Adrenal gland (tissue), 9 donors: ENCODE measurements at regions not wholly inside any gene's neighbourhood (a gene's known extent, or its start where the extent isn't known, plus 50 kb on each side); places are given as distances from the start of the nearest gene placed in this dataset.

Source experiments
- DNase-seq, 7 donors: peaks; one replicate each; pipeline ENCODE4 v3.0.0-alpha.2; 2019 to 2020
- H3K27ac ChIP-seq, 5 donors: fragments of 200-600 bp; sonication (generic) in 4 of 5; 1 replicate in 3 of 5; 2 replicates in 2 of 5; pipeline versions ENCODE4 v1.5.1 to v1.8.0; 2016 to 2020; ENCODE audit warnings: mild to moderate bottlenecking in 1 of 5
- H3K27me3 ChIP-seq: fragments of 200-600 bp; 2 replicates; pipeline ENCODE4 v1.8.0; 2021
- H3K36me3 ChIP-seq, 2 donors: fragments of 200-600 bp; replicated peaks in 1 of 2; 1 replicate in 1 of 2; 2 replicates in 1 of 2; pipeline versions ENCODE4 v1.5.1 to v1.8.0; 2018 to 2022
- H3K4me1 ChIP-seq, 2 donors: fragments of 200-600 bp; replicated peaks in 1 of 2; 1 replicate in 1 of 2; 2 replicates in 1 of 2; pipeline versions ENCODE4 v1.5.1 to v1.8.0; 2018 to 2021
- H3K4me3 ChIP-seq, 4 donors: fragments of 200-600 bp; sonication (generic) in 3 of 4; one replicate each; pipeline ENCODE4 v1.5.1; 2016 to 2018
- H3K9me3 ChIP-seq, 3 donors: fragments of 200-600 bp; sonication (generic) in 1 of 3; replicated peaks in 1 of 3; 1 replicate in 2 of 3; 2 replicates in 1 of 3; pipeline versions ENCODE4 v1.5.1 to v1.8.0; 2016 to 2021
- CTCF ChIP-seq, 6 experiments: fragments of 450-650 bp in 4 of 6; fragments of 200-600 bp in 2 of 6; sonication (generic) in 1 of 6; IDR thresholded peaks; 1 replicate in 5 of 6; 2 replicates in 1 of 6; pipeline versions ENCODE4 v1.5.1 to v1.8.0; 2016 to 2021; ENCODE audit warnings: antibody characterized with exemption in 6 of 6, mild to moderate bottlenecking in 2 of 6, moderate library complexity in 1 of 6
- POLR2A ChIP-seq, 2 donors: fragments of 450-650 bp; IDR thresholded peaks; one replicate each; pipeline ENCODE4 v1.6.1; 2017; ENCODE audit warnings: antibody characterized with exemption in 2 of 2, mild to moderate bottlenecking in 2 of 2, moderate library complexity in 1 of 2
- WGBS, 4 donors: extraction: QIAGEN DNeasy Blood & Tissue Kit in 2 of 4; methylation state at CpG; one replicate each; pipeline versions ENCODE4 v1.1.5 to v1.1.7; 2013 to 2017; 5-methylcytosine and 5-hydroxymethylcytosine counted together
- intact Hi-C, 2 donors: fragments of 100-400 bp; cut with DNase I; formaldehyde crosslinking; loops; one replicate each; pipeline versions ENCODE4 v1.14.1 to v1.15.0; 2022 to 2023
- donor health status: healthy with polysubstance abuse.
- donor health status: Bipolar disorder and iron deficiency.
- donor health status: DM: yes; HTN: yes; CAD: no.
- donor health status: DM: no; HTN: no; CAD: no.
- donor health status: DM: no; HTN: no; CAD: no.

- Histone ChIP-seq H3K27ac (no peak overlapping the region), H3K4me3 (no peak overlapping the region), H3K9me3 (no peaks in the 10 kb centered on the region), H3K4me1 (no peaks in the 10 kb centered on the region), H3K27me3 (no peaks in the 10 kb centered on the region), H3K36me3 (no peaks in the 10 kb centered on the region)
- TF ChIP-seq CTCF (IDR thresholded peaks at IDR 0.05) (no peak), POLR2A (IDR thresholded peaks at IDR 0.05) (no peak)
- DNase-seq, result no peak
- WGBS, 4 donors, result 67 to 69% methylated on average over 2 of the region's 2 CpGs; no CpG with 5 or more reads in 2 of the 4 donors
- intact Hi-C loops, result no loop called here
Measured at GRCh38 chrY:15162211-15162610, 637.9 kb downstream of the NLGN4Y start.

- no peak for TF ChIP-seq POLR2A (IDR thresholded peaks at IDR 0.05)
- no peak for TF ChIP-seq CTCF (IDR thresholded peaks at IDR 0.05)
- Histone ChIP-seq H3K9me3 (no peaks in the 10 kb centered on the region), H3K27me3 (no peaks in the 10 kb centered on the region), H3K27ac (no peak overlapping the region), H3K36me3 (no peaks in the 10 kb centered on the region), H3K4me3 (no peak overlapping the region), H3K4me1 (no peaks in the 10 kb centered on the region)
- intact Hi-C loops, result no loop called here
- WGBS, 4 donors, result 38 to 41% methylated on average over 2 of the region's 2 CpGs; no CpG with 5 or more reads in 2 of the 4 donors
- no peak for DNase-seq
Measured at GRCh38 chrY:15179890-15180289, 655.6 kb downstream of the NLGN4Y start.

- Histone ChIP-seq H3K9me3 (no peaks in the 10 kb centered on the region), H3K4me1 (no peaks in the 10 kb centered on the region), H3K27ac (no peak overlapping the region), H3K4me3 (no peak overlapping the region), H3K27me3 (no peaks in the 10 kb centered on the region), H3K36me3 (no peaks in the 10 kb centered on the region)
- DNase-seq, result peak in 1 of 7 donors; percentile 2
- intact Hi-C loops, result loop anchor here in 1 of 2 donors (10.0 kb wide), 1 partner anchor 56 kb away; no protein-coding TSS in a partner anchor
- TF ChIP-seq POLR2A (IDR thresholded peaks at IDR 0.05) (no peak), CTCF (IDR thresholded peaks at IDR 0.05) (no peak)
- 29 to 38% methylated on average over 2 of the region's 2 CpGs; no CpG with 5 or more reads in 2 of the 4 donors for WGBS, 4 donors
Measured at GRCh38 chrY:15229056-15229455, 704.7 kb downstream of the NLGN4Y start.

DNA sequence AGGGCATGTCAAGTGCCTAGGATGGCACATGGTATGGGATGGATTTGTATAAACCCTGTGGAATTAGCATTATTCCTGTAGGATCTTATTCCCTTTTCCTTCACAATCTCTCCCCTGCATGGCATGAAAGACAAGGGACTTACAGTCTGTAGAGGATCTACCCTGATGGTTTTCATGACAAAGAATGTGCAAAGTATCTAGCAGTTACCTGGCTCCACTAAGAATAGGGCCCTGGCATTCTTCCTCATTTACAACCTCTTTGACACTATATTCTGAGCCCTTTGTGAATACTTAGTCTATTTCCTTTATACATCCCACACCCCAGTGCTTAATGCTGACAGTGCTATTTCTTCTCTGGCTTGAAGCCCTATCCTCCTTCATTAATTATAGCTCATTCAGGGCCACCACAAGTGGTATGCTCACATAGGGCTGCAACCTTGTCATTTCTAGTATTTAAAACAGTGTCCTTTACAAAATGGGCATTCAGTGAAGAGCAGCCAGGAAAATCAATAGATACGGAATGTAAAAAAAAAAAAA lies 715.3 kb downstream of the NLGN4Y start:
- Histone ChIP-seq H3K4me1 (no peaks in the 10 kb centered on the region), H3K27ac (no peak overlapping the region), H3K36me3 (no peaks in the 10 kb centered on the region), H3K27me3 (no peaks in the 10 kb centered on the region), H3K4me3 (no peak overlapping the region), H3K9me3 (no peaks in the 10 kb centered on the region)
- intact Hi-C loops, result no loop called here
- no peak for TF ChIP-seq POLR2A (IDR thresholded peaks at IDR 0.05)
- no peak for TF ChIP-seq CTCF (IDR thresholded peaks at IDR 0.05)
- no peak for DNase-seq
- 54 to 76% methylated on average over 1 of the region's 1 CpG; no CpG with 5 or more reads in 2 of the 4 donors for WGBS, 4 donors
